ENCODE measurements at regions not wholly inside any gene's neighbourhood (a gene's known extent, or its start where the extent isn't known, plus 50 kb on each side); places are given as distances from the start of the nearest gene placed in this dataset.

GRCh38 chr13:63972328-63972727 lies 2556.7 kb upstream of the PCDH20 start:
- H3K9ac ChIP-seq (ENCODE audit: low read depth, low read length), result no peak overlapping the region
- H3K4me3 ChIP-seq (ENCODE audit: low read length), result no peak overlapping the region
- no peaks in the 10 kb centered on the region for H3K9me3 ChIP-seq (replicated peaks; ENCODE audit: low read length)
- H3K4me1 ChIP-seq (ENCODE audit: control insufficient read depth, insufficient read depth, low read length), result no peaks in the 10 kb centered on the region
- no peak overlapping the region for H3K4me2 ChIP-seq (ENCODE audit: low read length)
- H3K36me3 ChIP-seq (ENCODE audit: insufficient read depth, low read length), result no peaks in the 10 kb centered on the region
- H3K27me3 ChIP-seq (ENCODE audit: control insufficient read depth, insufficient read depth, low read length), result no peaks in the 10 kb centered on the region

- H3K4me2 ChIP-seq (ENCODE audit: low read length), result no peak overlapping the region
- no peaks in the 10 kb centered on the region for H3K9me3 ChIP-seq (replicated peaks; ENCODE audit: low read length)
- no peak overlapping the region for H3K9ac ChIP-seq (ENCODE audit: low read depth, low read length)
- no peaks in the 10 kb centered on the region for H3K36me3 ChIP-seq (ENCODE audit: insufficient read depth, low read length)
- H3K4me1 ChIP-seq (ENCODE audit: control insufficient read depth, insufficient read depth, low read length), result no peaks in the 10 kb centered on the region
- H3K27me3 ChIP-seq (ENCODE audit: control insufficient read depth, insufficient read depth, low read length), result no peaks in the 10 kb centered on the region
- H3K4me3 ChIP-seq (ENCODE audit: low read length), result no peak overlapping the region
These were observed 2539.0 kb upstream of the PCDH20 start for GRCh38 chr13:63954683-63955082.

- no peak overlapping the region for H3K9ac ChIP-seq (ENCODE audit: low read depth, low read length)
- H3K4me2 ChIP-seq (ENCODE audit: low read length), result no peak overlapping the region
- H3K27me3 ChIP-seq (ENCODE audit: control insufficient read depth, insufficient read depth, low read length), result no peaks in the 10 kb centered on the region
- H3K4me3 ChIP-seq (ENCODE audit: low read length), result no peak overlapping the region
- H3K36me3 ChIP-seq (ENCODE audit: insufficient read depth, low read length), result no peaks in the 10 kb centered on the region
- no peaks in the 10 kb centered on the region for H3K4me1 ChIP-seq (ENCODE audit: control insufficient read depth, insufficient read depth, low read length)
- H3K9me3 ChIP-seq (replicated peaks; ENCODE audit: low read length), result no peaks in the 10 kb centered on the region
These were observed 2532.4 kb upstream of the PCDH20 start for GRCh38 chr13:63948045-63948444.

- no peaks in the 10 kb centered on the region for H3K36me3 ChIP-seq (ENCODE audit: insufficient read depth, low read length)
- no peak overlapping the region for H3K4me3 ChIP-seq (ENCODE audit: low read length)
- H3K27me3 ChIP-seq (ENCODE audit: control insufficient read depth, insufficient read depth, low read length), result no peaks in the 10 kb centered on the region
- H3K4me2 ChIP-seq (ENCODE audit: low read length), result no peak overlapping the region
- no peak overlapping the region for H3K9ac ChIP-seq (ENCODE audit: low read depth, low read length)
- no peaks in the 10 kb centered on the region for H3K9me3 ChIP-seq (replicated peaks; ENCODE audit: low read length)
- peaks cover 10% of the 10 kb centered on the region for H3K4me1 ChIP-seq (ENCODE audit: control insufficient read depth, insufficient read depth, low read length)
These were observed 2529.3 kb upstream of the PCDH20 start for GRCh38 chr13:63944911-63945310.

GRCh38 chr13:63942372-63942771 lies 2526.7 kb upstream of the PCDH20 start:
- H3K9ac ChIP-seq (ENCODE audit: low read depth, low read length), result no peak overlapping the region
- no peaks in the 10 kb centered on the region for H3K27me3 ChIP-seq (ENCODE audit: control insufficient read depth, insufficient read depth, low read length)
- H3K4me3 ChIP-seq (ENCODE audit: low read length), result no peak overlapping the region
- no peaks in the 10 kb centered on the region for H3K36me3 ChIP-seq (ENCODE audit: insufficient read depth, low read length)
- no peak overlapping the region for H3K4me2 ChIP-seq (ENCODE audit: low read length)
- H3K9me3 ChIP-seq (replicated peaks; ENCODE audit: low read length), result no peaks in the 10 kb centered on the region
- peaks cover 16% of the 10 kb centered on the region for H3K4me1 ChIP-seq (ENCODE audit: control insufficient read depth, insufficient read depth, low read length)

GRCh38 chr13:63938851-63939250 lies 2523.2 kb upstream of the PCDH20 start:
- Histone ChIP-seq H3K4me1 (ENCODE audit: control insufficient read depth, insufficient read depth, low read length) (peaks cover 16% of the 10 kb centered on the region), H3K9me3 (replicated peaks; ENCODE audit: low read length) (no peaks in the 10 kb centered on the region), H3K4me3 (ENCODE audit: low read length) (no peak overlapping the region), H3K4me2 (ENCODE audit: low read length) (no peak overlapping the region), H3K36me3 (ENCODE audit: insufficient read depth, low read length) (no peaks in the 10 kb centered on the region), H3K9ac (ENCODE audit: low read depth, low read length) (no peak overlapping the region), H3K27me3 (ENCODE audit: control insufficient read depth, insufficient read depth, low read length) (no peaks in the 10 kb centered on the region)

GRCh38 chr13:63910511-63910910 lies 2494.9 kb upstream of the PCDH20 start:
- Histone ChIP-seq H3K4me1 (ENCODE audit: control insufficient read depth, insufficient read depth, low read length) (no peaks in the 10 kb centered on the region), H3K36me3 (ENCODE audit: insufficient read depth, low read length) (no peaks in the 10 kb centered on the region), H3K9me3 (replicated peaks; ENCODE audit: low read length) (no peaks in the 10 kb centered on the region), H3K4me2 (ENCODE audit: low read length) (no peak overlapping the region), H3K9ac (ENCODE audit: low read depth, low read length) (no peak overlapping the region), H3K4me3 (ENCODE audit: low read length) (no peak overlapping the region), H3K27me3 (ENCODE audit: control insufficient read depth, insufficient read depth, low read length) (no peaks in the 10 kb centered on the region)

GRCh38 chr13:63909726-63910375 lies 2494.2 kb upstream of the PCDH20 start:
- Histone ChIP-seq H3K9me3 (replicated peaks; ENCODE audit: low read length) (no peaks in the 10 kb centered on the region), H3K4me3 (ENCODE audit: low read length) (no peak overlapping the region), H3K4me2 (ENCODE audit: low read length) (no peak overlapping the region), H3K9ac (ENCODE audit: low read depth, low read length) (no peak overlapping the region), H3K4me1 (ENCODE audit: control insufficient read depth, insufficient read depth, low read length) (no peaks in the 10 kb centered on the region), H3K36me3 (ENCODE audit: insufficient read depth, low read length) (no peaks in the 10 kb centered on the region), H3K27me3 (ENCODE audit: control insufficient read depth, insufficient read depth, low read length) (no peaks in the 10 kb centered on the region)

GRCh38 chr13:63902141-63902540 lies 2486.5 kb upstream of the PCDH20 start:
- H3K4me1 ChIP-seq (ENCODE audit: control insufficient read depth, insufficient read depth, low read length), result no peaks in the 10 kb centered on the region
- no peaks in the 10 kb centered on the region for H3K27me3 ChIP-seq (ENCODE audit: control insufficient read depth, insufficient read depth, low read length)
- H3K36me3 ChIP-seq (ENCODE audit: insufficient read depth, low read length), result no peaks in the 10 kb centered on the region
- H3K4me2 ChIP-seq (ENCODE audit: low read length), result no peak overlapping the region
- H3K9me3 ChIP-seq (replicated peaks; ENCODE audit: low read length), result no peaks in the 10 kb centered on the region
- H3K4me3 ChIP-seq (ENCODE audit: low read length), result no peak overlapping the region
- no peak overlapping the region for H3K9ac ChIP-seq (ENCODE audit: low read depth, low read length)

GRCh38 chr13:63901630-63902029 lies 2486.0 kb upstream of the PCDH20 start:
- Histone ChIP-seq H3K27me3 (ENCODE audit: control insufficient read depth, insufficient read depth, low read length) (no peaks in the 10 kb centered on the region), H3K9me3 (replicated peaks; ENCODE audit: low read length) (no peaks in the 10 kb centered on the region), H3K9ac (ENCODE audit: low read depth, low read length) (no peak overlapping the region), H3K4me2 (ENCODE audit: low read length) (no peak overlapping the region), H3K36me3 (ENCODE audit: insufficient read depth, low read length) (no peaks in the 10 kb centered on the region), H3K4me3 (ENCODE audit: low read length) (no peak overlapping the region), H3K4me1 (ENCODE audit: control insufficient read depth, insufficient read depth, low read length) (no peaks in the 10 kb centered on the region)

- Histone ChIP-seq H3K9me3 (replicated peaks; ENCODE audit: low read length) (no peaks in the 10 kb centered on the region), H3K4me1 (ENCODE audit: control insufficient read depth, insufficient read depth, low read length) (no peaks in the 10 kb centered on the region), H3K27me3 (ENCODE audit: control insufficient read depth, insufficient read depth, low read length) (no peaks in the 10 kb centered on the region), H3K4me3 (ENCODE audit: low read length) (no peak overlapping the region), H3K4me2 (ENCODE audit: low read length) (no peak overlapping the region), H3K36me3 (ENCODE audit: insufficient read depth, low read length) (no peaks in the 10 kb centered on the region), H3K9ac (ENCODE audit: low read depth, low read length) (no peak overlapping the region)
These were observed 2484.8 kb upstream of the PCDH20 start for GRCh38 chr13:63900406-63900805.

GRCh38 chr13:63896321-63896720 lies 2480.7 kb upstream of the PCDH20 start:
- Histone ChIP-seq H3K27me3 (ENCODE audit: control insufficient read depth, insufficient read depth, low read length) (no peaks in the 10 kb centered on the region), H3K4me1 (ENCODE audit: control insufficient read depth, insufficient read depth, low read length) (no peaks in the 10 kb centered on the region), H3K4me2 (ENCODE audit: low read length) (no peak overlapping the region), H3K36me3 (ENCODE audit: insufficient read depth, low read length) (no peaks in the 10 kb centered on the region), H3K4me3 (ENCODE audit: low read length) (no peak overlapping the region), H3K9me3 (replicated peaks; ENCODE audit: low read length) (no peaks in the 10 kb centered on the region), H3K9ac (ENCODE audit: low read depth, low read length) (no peak overlapping the region)

All from skeletal muscle satellite cell (primary cell).